Retinal pigment epithelial cell (primary cell): ENCODE measurements at regions not wholly inside any gene's neighbourhood (a gene's known extent, or its start where the extent isn't known, plus 50 kb on each side); places are given as distances from the start of the nearest gene placed in this dataset.

ENCODE experiments used
- DNase-seq: peaks from one replicate; pipeline ENCODE4 v3.0.0-alpha.2; 2010; ENCODE audit warnings: low read depth
- H3K4me3 ChIP-seq: 2 replicates; pipeline ENCODE4 v1.5.1; 2011; ENCODE audit warnings: mild to moderate bottlenecking, low read length, control low read depth, moderate library complexity
- TF ChIP-seq, protein P1 (sequence below): conservative IDR thresholded peaks from 2 replicates; pipeline ENCODE4 v1.5.1; 2011; ENCODE audit warnings: low read depth, low read length, control low read depth, inconsistent platforms

DNA sequence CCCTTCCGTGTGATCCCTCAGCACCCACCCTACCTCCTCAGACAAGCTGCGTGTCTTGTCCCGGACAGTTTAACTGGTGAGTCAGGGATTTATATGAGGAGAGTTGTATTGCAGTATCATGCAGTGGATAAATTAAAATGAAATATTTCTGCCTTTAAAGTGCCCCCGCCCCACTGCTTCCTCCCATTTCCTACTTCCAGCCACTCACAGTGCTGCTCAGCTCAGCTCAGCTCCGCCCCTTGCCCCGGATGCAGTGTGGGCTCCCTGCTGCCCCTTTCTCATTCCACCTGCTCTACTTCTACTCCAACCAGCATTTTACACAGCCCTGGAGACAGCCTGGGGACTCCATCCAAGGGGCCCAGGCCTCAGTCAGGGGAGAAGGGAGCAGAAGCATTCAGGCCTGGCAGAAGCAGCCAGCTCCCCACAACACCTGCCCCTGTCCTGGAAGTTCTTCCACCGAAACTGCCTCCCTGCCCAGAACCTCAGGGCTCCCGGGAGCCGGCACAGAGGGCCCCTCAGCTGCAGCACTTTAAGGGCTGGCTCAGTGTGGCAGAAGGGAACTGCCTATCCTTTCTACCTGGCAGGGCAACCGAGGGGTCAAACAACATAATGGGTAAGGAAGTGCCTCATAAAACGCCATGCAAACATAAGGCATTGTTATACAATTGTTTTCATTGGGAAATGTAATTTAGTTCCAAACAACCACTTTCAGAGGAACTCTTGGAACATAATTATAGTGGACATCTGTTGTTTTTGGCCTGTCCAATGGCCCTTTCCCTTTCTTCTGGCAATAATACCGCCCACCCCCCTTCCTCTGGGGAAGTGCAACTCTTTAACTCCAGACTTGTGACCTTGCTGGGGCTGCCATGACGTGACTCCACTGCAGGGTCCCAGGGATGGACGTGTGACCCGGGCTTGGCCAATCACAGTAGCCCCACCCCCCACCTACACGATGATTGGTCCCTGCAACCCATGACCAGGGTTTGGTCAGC lies 102.3 kb downstream of the LIPG start:
- no peak overlapping the region for H3K4me3 ChIP-seq
- TF ChIP-seq, protein P1, sequence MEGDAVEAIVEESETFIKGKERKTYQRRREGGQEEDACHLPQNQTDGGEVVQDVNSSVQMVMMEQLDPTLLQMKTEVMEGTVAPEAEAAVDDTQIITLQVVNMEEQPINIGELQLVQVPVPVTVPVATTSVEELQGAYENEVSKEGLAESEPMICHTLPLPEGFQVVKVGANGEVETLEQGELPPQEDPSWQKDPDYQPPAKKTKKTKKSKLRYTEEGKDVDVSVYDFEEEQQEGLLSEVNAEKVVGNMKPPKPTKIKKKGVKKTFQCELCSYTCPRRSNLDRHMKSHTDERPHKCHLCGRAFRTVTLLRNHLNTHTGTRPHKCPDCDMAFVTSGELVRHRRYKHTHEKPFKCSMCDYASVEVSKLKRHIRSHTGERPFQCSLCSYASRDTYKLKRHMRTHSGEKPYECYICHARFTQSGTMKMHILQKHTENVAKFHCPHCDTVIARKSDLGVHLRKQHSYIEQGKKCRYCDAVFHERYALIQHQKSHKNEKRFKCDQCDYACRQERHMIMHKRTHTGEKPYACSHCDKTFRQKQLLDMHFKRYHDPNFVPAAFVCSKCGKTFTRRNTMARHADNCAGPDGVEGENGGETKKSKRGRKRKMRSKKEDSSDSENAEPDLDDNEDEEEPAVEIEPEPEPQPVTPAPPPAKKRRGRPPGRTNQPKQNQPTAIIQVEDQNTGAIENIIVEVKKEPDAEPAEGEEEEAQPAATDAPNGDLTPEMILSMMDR, result no peak
- DNase-seq, result no peak

DNA sequence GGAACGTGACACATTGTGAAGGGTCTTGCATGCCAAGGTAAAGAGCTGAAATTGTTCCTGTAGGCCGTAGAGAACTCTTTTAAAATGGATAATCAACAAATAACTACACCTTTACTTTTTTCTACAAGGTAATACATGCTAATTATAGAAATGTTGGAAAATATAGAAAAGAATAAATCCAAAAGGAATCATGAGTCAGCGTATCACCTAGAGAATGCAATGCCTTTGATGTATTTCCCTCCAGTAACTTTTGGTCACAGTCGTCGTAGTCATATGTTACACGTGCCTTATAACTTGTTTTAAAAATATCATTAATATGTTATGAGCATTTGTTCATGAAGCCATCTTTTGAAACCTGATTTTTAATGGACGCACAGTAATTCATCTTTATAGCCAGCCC lies 100.6 kb downstream of the LIPG start:
- TF ChIP-seq, protein P1, result no peak
- H3K4me3 ChIP-seq, result no peak overlapping the region
- no peak for DNase-seq

DNA sequence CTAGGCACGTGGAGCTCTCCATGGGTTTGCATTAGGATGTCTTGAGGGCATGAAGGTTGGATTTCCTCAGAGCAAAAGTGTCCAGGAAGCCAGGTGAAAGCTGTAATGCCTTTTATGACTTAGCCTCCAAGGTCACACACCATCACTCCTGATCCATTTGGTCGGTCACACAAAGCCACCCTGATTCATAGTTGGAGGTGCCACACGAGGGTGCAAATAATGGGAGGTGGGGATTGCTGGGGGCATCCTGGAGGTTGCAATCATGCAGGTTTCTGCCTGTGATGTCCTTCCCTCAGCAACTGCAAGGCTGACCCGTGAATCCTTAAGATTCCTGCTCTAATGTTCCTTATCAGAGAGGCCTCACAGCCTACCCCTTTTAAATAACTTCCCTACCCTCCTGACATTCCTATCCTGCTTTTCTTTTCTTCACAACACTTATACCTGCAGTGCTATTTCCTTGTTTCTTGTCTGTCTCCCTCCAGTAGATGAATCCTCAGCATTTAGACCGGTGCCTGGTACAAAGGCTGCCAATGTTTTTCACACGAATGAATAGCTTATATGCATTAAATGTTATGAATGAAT lies 97.1 kb downstream of the LIPG start:
- DNase-seq, result no peak
- H3K4me3 ChIP-seq, result no peak overlapping the region
- TF ChIP-seq, protein P1, result no peak

DNA sequence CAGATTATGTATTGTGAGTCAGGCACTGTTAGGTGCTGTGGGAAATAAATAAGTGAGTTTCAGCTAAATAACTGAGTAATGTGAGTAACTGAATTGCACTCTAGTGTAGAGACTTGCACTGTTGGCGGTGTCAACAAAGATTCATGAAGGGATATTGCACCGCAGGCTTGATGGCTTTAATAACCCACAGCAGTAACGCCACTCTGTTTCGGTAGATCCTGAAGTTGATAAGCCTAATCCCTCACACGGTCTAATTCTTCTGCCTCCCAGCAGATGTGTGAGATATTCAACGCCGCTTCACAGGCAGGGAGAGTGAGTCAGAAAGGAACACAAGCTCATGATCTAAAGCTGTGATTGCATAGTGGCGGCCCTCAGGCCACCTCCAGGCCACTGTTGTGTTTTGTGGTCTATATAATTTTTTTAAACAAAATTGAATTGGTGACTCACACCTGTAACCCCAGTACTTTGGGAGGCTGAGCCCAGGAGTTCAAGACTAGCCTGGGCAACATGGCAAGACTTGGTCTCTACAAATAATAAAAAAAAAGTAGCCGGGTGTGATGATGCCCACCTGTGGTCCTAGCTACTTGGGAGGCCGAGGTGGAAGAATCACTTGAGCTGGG lies 94.3 kb downstream of the LIPG start:
- DNase-seq, result peak; percentile 99
- TF ChIP-seq, protein P1, result no peak
- no peak overlapping the region for H3K4me3 ChIP-seq

DNA sequence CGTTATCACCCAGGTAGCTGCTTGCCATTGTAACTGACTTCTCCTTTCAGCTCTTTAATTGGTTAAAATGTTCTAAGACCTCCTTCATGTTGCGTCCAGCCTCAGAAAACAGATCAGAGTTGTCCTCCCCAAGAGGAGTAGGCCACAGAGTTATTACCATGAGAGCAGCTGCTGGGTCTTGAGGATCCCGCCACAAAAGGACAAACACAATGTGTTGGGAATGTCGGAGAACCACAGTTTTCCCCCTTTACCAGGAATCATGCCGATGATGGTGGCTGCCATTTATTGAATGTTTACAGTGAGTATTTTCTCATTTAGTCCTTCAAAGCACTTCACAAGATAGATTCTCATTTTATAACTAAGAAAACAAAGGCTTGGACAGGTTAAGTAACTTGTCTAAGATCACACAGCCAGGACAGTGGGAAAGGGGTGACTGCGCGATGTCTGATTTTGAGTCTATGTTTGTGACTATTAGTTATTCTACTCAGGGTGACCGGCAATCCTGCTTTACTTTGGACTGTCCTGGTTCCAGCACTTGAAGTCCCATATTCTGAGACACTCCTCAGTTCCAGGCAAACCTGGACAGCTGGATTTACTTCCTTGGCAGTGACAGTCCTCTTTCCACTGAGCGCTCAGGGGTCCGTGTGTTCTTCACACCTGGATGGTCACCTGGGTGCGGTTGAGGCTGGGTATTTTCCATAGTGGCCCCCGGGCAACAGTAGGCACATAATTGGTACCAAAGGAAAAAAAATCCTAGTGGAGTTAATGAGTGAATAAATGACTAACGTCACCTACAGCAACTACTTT lies 93.6 kb downstream of the LIPG start:
- H3K4me3 ChIP-seq, result no peak overlapping the region
- DNase-seq, result no peak
- TF ChIP-seq, protein P1, result no peak

DNA sequence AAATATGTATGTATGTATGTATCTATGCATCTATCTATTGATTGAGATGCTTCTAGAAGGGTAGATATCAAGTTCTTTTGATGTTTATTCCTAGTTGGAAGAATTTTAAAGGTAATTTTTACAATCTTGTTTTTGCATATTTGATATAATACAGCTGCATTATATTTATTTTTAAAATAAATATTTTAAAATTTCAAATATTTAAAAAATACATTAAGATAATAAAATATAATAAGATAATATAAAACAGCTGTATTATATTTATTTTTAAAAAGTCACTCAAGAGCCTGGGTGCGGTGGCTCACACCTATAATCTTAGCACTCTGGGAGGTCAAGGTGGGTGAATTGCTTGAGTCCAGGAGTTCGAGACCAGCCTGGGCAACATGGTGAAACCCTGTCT lies 92.5 kb downstream of the LIPG start:
- TF ChIP-seq, protein P1, result no peak
- DNase-seq, result no peak
- H3K4me3 ChIP-seq, result no peak overlapping the region
